Urinary bladder (tissue), 3 donors: ENCODE measurements at regions not wholly inside any gene's neighbourhood (a gene's known extent, or its start where the extent isn't known, plus 50 kb on each side); places are given as distances from the start of the nearest gene placed in this dataset.

Experiments
- DNase-seq: peaks from one replicate; pipeline ENCODE4 v3.0.0-alpha.2; 2015; ENCODE audit errors: extremely low spot score
- H3K27ac ChIP-seq: one replicate; pipeline ENCODE4 v1.5.1; 2013; ENCODE audit warnings: low read depth, mild to moderate bottlenecking, moderate library complexity
- H3K36me3 ChIP-seq: one replicate; pipeline ENCODE4 v1.6.1; 2013; ENCODE audit warnings: mild to moderate bottlenecking, moderate library complexity; ENCODE audit not compliant: insufficient read depth
- H3K4me1 ChIP-seq: one replicate; pipeline ENCODE4 v1.6.1; 2013; ENCODE audit warnings: mild to moderate bottlenecking, moderate library complexity; ENCODE audit not compliant: insufficient read depth
- H3K4me3 ChIP-seq: one replicate; pipeline ENCODE4 v1.5.1; 2013; ENCODE audit warnings: low read depth, low read length
- WGBS: extraction: QIAGEN DNeasy Blood & Tissue Kit; methylation state at CpG from one replicate; pipeline ENCODE4 v1.1.7; 2013; 5-methylcytosine and 5-hydroxymethylcytosine counted together
- donor health status: healthy with polysubstance abuse.
- donor health status: healthy.

DNA sequence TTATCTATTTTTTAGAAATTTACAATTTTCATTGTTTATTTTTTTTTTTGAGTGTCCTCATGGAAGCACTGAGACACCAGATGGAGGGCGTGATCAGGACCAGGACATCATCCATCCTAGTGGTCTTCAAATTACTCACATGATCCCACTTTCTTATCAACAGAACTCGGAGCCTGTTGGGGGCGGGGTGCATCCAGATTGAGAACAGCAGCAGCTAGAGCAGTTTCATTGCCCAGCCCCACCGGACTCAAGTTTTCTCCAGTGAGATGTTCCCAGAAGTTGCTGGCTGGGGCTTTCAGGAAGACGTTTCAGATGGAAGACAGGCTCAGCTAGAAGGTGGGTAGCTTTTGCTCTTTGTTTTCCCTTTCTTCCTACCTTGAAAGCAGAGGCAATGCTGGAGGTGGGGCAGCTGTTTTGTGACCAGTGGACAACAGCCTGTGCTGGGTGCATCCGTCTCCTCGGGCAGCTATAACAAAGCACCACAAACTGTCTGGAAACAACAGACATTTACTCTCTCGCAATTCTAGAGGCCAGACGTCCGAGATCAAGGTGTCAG is 562.1 kb downstream of the TBC1D22A start:
- no peak for DNase-seq
- 61% methylated on average over 10 of the region's 10 CpGs for WGBS
- no peak overlapping the region for H3K27ac ChIP-seq
- no peaks in the 10 kb centered on the region for H3K4me1 ChIP-seq
- no peak overlapping the region for H3K4me3 ChIP-seq
- H3K36me3 ChIP-seq = no peaks in the 10 kb centered on the region

DNA sequence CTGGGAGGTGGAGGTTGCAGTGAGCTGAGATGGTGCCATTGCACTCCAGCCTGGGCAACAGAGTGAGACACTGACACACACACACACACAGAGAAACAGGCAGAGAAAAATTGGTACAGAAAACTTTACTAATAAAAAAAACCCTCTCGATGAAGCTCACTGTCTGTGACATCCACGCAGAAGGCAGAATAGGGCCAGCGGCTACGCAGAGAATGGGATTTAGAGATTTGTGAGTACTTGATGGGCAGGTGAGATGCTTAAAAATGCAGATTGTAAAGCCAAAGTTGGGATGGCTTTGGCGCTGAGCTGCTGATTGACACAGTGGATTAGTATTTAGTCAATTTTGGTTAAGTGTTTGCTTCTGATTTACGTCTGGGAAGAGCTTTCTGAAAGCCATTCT is 561.1 kb downstream of the TBC1D22A start:
- no peaks in the 10 kb centered on the region for H3K4me1 ChIP-seq
- WGBS = 71% methylated on average over 6 of the region's 6 CpGs
- no peak for DNase-seq
- no peaks in the 10 kb centered on the region for H3K36me3 ChIP-seq
- no peak overlapping the region for H3K4me3 ChIP-seq
- no peak overlapping the region for H3K27ac ChIP-seq

GRCh38 chr22:47322854-47323253 is 560.4 kb downstream of the TBC1D22A start:
- WGBS = 62% methylated on average over 7 of the region's 7 CpGs
- Histone ChIP-seq H3K27ac (no peak overlapping the region), H3K4me3 (no peak overlapping the region)

DNA sequence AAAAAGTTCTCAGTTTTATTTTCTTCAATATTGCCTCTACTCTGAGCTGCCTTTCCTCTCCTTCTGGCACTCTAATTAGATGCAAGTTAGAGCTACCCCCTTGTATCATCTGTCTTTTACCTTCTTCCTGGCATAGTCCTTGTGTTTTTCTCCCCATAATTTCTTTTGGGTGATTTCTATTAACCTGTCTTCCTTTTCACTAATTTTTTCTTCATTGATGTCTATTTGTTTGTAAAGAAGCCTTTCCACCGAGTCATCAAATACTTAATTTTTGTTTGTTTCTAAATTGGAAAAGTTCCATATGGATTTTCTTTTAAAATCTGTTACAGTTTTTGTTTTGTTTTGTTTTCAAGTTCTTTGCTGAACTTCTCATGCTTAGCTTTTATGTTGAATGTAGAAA is 558.1 kb downstream of the TBC1D22A start:
- Histone ChIP-seq H3K4me1 (no peaks in the 10 kb centered on the region), H3K36me3 (no peaks in the 10 kb centered on the region), H3K27ac (no peak overlapping the region), H3K4me3 (no peak overlapping the region)
- 86% methylated on average over 1 of the region's 1 CpG for WGBS
- no peak for DNase-seq

More at GRCh38 chr22:47322854-47323253, 560.4 kb downstream of the TBC1D22A start:
- no peaks in the 10 kb centered on the region for H3K4me1 ChIP-seq
- no peaks in the 10 kb centered on the region for H3K36me3 ChIP-seq
- DNase-seq = no peak

DNA sequence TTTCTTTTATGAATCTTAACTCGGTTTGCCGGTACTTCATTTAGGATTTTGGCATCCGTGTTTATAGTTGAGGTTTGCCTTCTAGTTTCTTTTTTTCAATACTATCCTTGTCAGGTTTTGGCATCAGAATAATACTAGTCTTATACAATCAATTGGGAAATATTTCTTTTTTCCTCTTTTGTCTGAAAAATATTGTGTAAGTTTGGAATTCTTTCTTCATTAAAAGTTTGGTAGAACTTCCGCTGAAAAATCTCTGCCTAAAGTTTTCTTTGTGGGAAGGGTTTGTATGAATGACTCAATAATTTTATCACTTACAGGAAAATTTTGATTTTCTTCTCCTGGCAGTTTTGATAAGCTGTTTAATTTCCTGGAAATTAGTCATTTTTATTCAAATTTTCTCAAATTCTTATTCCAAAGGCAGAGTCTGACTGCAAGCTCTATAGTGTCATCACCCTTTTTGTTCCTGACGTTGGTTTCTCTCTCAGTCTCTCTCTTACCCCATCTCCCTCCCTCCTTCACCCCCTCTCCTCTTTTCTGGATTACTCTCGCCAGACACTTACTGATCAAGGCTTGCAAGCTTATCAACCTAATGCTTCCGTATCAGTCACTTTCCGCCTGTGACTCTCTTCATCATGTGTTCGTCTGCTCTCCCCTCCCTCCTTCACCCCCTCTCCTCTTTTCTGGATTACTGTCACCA is 555.7 kb downstream of the TBC1D22A start:
- H3K4me3 ChIP-seq = no peak overlapping the region
- H3K4me1 ChIP-seq = no peaks in the 10 kb centered on the region
- no peak overlapping the region for H3K27ac ChIP-seq
- WGBS = 64% methylated on average over 9 of the region's 9 CpGs
- DNase-seq = no peak
- H3K36me3 ChIP-seq = no peaks in the 10 kb centered on the region

- WGBS = 23% methylated on average over 7 of the region's 7 CpGs
These were observed 553.5 kb downstream of the TBC1D22A start for GRCh38 chr22:47315862-47316419.

GRCh38 chr22:47310601-47311000 is 548.2 kb downstream of the TBC1D22A start:
- Histone ChIP-seq H3K4me3 (no peak overlapping the region), H3K36me3 (no peaks in the 10 kb centered on the region), H3K27ac (no peak overlapping the region), H3K4me1 (no peaks in the 10 kb centered on the region)
- DNase-seq = no peak
- WGBS = 77% methylated on average over 1 of the region's 1 CpG

More at GRCh38 chr22:47315862-47316419, 553.5 kb downstream of the TBC1D22A start:
- no peak overlapping the region for H3K4me3 ChIP-seq
- DNase-seq = no peak
- no peaks in the 10 kb centered on the region for H3K36me3 ChIP-seq
- no peak overlapping the region for H3K27ac ChIP-seq
- no peaks in the 10 kb centered on the region for H3K4me1 ChIP-seq

DNA sequence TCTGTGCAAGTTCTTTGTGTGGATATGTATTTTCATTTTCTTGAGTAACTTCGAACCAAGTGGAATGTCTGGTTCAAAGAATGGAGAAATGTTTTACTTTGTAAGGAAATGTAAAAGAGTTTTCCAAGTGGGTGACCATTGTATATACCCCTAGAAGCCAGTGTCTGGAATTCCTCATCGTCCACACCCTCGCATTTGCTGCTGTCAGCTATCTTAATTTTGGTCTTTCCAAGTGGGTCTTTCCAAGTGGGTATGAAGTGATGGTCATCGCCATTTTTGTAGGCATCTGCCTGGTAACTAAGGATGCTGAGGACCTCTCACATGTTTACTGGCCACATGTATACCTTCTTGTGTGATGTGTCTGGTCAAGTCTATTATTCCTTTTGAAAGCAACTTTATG is 547.5 kb downstream of the TBC1D22A start:
- H3K27ac ChIP-seq = no peak overlapping the region
- no peak overlapping the region for H3K4me3 ChIP-seq
- H3K36me3 ChIP-seq = no peaks in the 10 kb centered on the region
- WGBS = 93% methylated on average over 4 of the region's 4 CpGs
- H3K4me1 ChIP-seq = no peaks in the 10 kb centered on the region
- no peak for DNase-seq

GRCh38 chr22:47309476-47309875 is 547.0 kb downstream of the TBC1D22A start:
- Histone ChIP-seq H3K4me3 (no peak overlapping the region), H3K36me3 (no peaks in the 10 kb centered on the region), H3K27ac (no peak overlapping the region), H3K4me1 (no peaks in the 10 kb centered on the region)
- DNase-seq = no peak
- 77% methylated on average over 6 of the region's 6 CpGs for WGBS

DNA sequence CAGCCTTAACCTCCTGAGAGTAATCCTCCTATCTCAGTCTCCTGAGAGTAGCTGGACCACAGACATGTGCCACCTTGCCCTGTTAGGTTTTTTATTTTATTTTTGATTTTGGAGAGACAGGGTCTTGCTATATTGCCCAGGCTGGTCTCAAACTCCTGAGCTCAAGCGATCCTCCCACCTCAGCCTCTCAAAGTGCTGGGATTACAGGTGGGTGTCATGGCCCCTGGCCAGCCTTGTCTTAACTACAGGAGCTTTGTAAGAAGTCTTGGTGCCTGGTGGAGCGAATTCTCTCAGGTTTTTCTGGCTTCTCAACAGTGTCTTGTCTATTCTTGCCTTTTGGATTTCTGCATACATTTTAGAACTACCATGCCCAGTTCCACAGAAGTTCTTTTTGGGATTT is 546.4 kb downstream of the TBC1D22A start:
- H3K36me3 ChIP-seq = no peaks in the 10 kb centered on the region
- WGBS = 87% methylated on average over 2 of the region's 2 CpGs
- no peak overlapping the region for H3K4me3 ChIP-seq
- DNase-seq = no peak
- no peak overlapping the region for H3K27ac ChIP-seq
- no peaks in the 10 kb centered on the region for H3K4me1 ChIP-seq

GRCh38 chr22:47307822-47308221 is 545.4 kb downstream of the TBC1D22A start:
- Histone ChIP-seq H3K4me1 (no peaks in the 10 kb centered on the region), H3K27ac (no peak overlapping the region), H3K4me3 (no peak overlapping the region), H3K36me3 (no peaks in the 10 kb centered on the region)
- WGBS = 51% methylated on average over 6 of the region's 6 CpGs
- DNase-seq = no peak

DNA sequence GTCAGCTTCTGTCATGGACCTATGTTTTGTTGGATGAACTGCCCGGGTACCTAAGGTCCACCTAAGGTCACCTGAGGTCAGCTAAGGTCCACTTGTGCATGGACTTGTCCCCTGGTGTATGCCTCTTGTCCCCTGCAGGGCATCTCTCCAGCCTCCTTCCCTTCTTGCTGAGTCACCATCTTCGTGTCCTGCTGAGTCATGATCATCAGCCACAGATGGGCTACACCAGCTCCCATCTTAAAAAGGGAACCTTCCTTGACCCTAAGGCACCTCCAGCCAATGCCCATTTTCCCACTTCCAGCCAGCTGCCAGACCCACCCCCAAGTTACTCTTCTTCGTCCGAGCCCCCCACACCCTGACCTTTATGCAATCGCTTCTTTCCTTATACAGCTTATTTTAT is 544.9 kb downstream of the TBC1D22A start:
- no peak overlapping the region for H3K4me3 ChIP-seq
- WGBS = 71% methylated on average over 5 of the region's 5 CpGs
- no peak overlapping the region for H3K27ac ChIP-seq
- DNase-seq = no peak
- H3K36me3 ChIP-seq = no peaks in the 10 kb centered on the region
- H3K4me1 ChIP-seq = no peaks in the 10 kb centered on the region

GRCh38 chr22:47304854-47305253 is 542.4 kb downstream of the TBC1D22A start:
- DNase-seq = no peak
- WGBS = 91% methylated on average over 6 of the region's 6 CpGs
- H3K27ac ChIP-seq = no peak overlapping the region
- H3K36me3 ChIP-seq = no peaks in the 10 kb centered on the region
- no peaks in the 10 kb centered on the region for H3K4me1 ChIP-seq
- no peak overlapping the region for H3K4me3 ChIP-seq

DNA sequence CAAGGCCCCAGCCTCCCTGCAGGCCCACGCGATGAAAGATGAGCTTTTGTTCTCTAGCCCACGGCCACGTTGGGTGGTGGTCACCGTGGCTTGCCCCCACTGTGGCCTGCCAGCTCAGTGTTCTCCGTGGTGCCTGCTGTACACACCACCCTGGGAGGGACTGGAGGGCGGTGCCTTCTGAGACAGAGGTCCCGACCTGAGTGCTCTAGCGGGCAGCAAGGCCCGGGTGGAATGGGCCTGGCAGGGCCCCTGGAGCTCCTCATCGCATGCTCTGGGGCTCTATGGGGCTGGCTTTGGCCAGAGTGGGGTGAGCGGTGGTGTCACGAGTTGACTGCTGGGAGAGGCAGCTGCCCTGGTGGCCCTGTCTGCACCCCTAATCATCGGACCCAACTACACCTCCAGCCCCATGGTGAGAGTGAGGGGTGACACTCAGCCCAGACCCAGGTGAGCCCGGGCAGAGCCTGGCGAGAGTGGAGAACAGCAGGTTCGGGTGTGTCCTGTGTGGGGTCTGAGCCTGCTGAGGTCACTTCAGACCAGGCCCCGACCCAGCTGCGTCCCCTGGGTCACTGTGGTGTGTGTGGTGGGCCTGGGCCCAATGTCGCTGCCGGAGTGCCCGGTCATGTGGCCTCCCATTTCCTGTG is 541.9 kb downstream of the TBC1D22A start:
- no peak for DNase-seq
- Histone ChIP-seq H3K27ac (no peak overlapping the region), H3K36me3 (no peaks in the 10 kb centered on the region), H3K4me3 (no peak overlapping the region), H3K4me1 (no peaks in the 10 kb centered on the region)
- WGBS = 91% methylated on average over 22 of the region's 22 CpGs
